Gastroesophageal sphincter (tissue), 4 donors: ENCODE measurements at regions not wholly inside any gene's neighbourhood (a gene's known extent, or its start where the extent isn't known, plus 50 kb on each side); places are given as distances from the start of the nearest gene placed in this dataset.

Experiments
- ATAC-seq: fragments of 150-250 bp; one replicate; pipeline ENCODE4 v1.9.1; 2016; ENCODE audit warnings: mild to moderate bottlenecking, moderate library complexity
- H3K27ac ChIP-seq, 4 donors: fragments of 200-600 bp; sonication (generic) in 3 of 4; 1 replicate in 3 of 4; 2 replicates in 1 of 4; pipeline ENCODE4 v1.5.1; 2016 to 2019
- H3K27me3 ChIP-seq: fragments of 200-600 bp; sonication (generic); one replicate; pipeline ENCODE4 v1.5.1; 2019
- H3K36me3 ChIP-seq, 2 donors: fragments of 200-600 bp; sonication (generic); one replicate each; pipeline ENCODE4 v1.5.1; 2019; ENCODE audit warnings: control low read depth in 1 of 2
- H3K4me1 ChIP-seq, 3 donors: fragments of 200-600 bp; sonication (generic); 1 replicate in 2 of 3; 2 replicates in 1 of 3; pipeline ENCODE4 v1.5.1; 2016 to 2019; ENCODE audit warnings: control low read depth in 2 of 3
- H3K4me3 ChIP-seq, 2 donors: fragments of 200-600 bp; sonication (generic); one replicate each; pipeline ENCODE4 v1.5.1; 2019; ENCODE audit warnings: mild to moderate bottlenecking in 1 of 2, moderate library complexity in 1 of 2
- H3K9me3 ChIP-seq, 3 donors: fragments of 200-600 bp; sonication (generic); one replicate each; pipeline ENCODE4 v1.5.1; 2017 to 2019; ENCODE audit warnings: control low read depth in 2 of 3
- EP300 ChIP-seq: sonication (generic); formaldehyde crosslinking; IDR thresholded peaks from one replicate; pipeline ENCODE4 v1.6.1; 2017; ENCODE audit warnings: antibody characterized with exemption, mild to moderate bottlenecking
- POLR2A ChIP-seq, 2 donors: fragments of 450-650 bp; IDR thresholded peaks; one replicate each; pipeline ENCODE4 v1.6.1; 2017; ENCODE audit warnings: antibody characterized with exemption in 2 of 2, mild to moderate bottlenecking in 2 of 2, moderate library complexity in 1 of 2
- POLR2AphosphoS5 ChIP-seq: sonication (generic); formaldehyde crosslinking; IDR thresholded peaks from one replicate; pipeline ENCODE4 v1.6.1; 2017; ENCODE audit warnings: antibody characterized with exemption
- WGBS, 2 donors: methylation state at CpG; one replicate each; pipeline ENCODE4 v1.1.5; 2018; ENCODE audit warnings: low coverage in 1 of 2; 5-methylcytosine and 5-hydroxymethylcytosine counted together
- TF ChIP-seq, protein P1 (sequence below), 4 experiments: fragments of 200-600 bp in 2 of 4; fragments of 450-650 bp in 2 of 4; sonication (generic) in 1 of 4; IDR thresholded peaks; one replicate each; pipeline ENCODE4 v1.5.1; 2017 to 2019; ENCODE audit warnings: antibody characterized with exemption in 4 of 4, mild to moderate bottlenecking in 2 of 4, moderate library complexity in 2 of 4

DNA sequence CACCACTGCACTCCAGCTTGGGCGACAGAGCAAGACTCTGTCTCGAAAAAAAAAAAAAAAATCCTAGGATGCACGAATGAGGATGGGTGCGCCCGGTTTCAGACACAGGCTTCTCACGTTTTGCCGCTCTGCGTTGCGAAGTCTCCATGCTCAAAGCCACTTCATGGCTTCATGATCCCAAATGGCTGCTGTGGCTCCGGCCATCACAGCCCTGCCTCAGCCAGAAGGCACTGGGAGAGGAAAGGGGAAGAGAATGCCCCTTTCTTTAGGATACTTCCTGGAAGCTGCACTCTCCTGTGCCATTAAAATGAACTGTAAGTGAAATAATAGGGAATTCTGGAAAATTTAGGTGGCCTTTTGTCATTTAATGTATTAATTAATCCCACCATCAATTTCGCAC, 116.4 kb upstream of the ANO1 start:
- WGBS, 2 donors: 92 to 99% methylated on average over 9 to 11 of the region's 11 CpGs
- Histone ChIP-seq H3K36me3 (no peaks in the 10 kb centered on the region), H3K4me1 (peaks cover 0 to 23% (median 0%) of the 10 kb centered on the region in 3 donors), H3K4me3 (no peak overlapping the region), H3K27ac (no peak overlapping the region), H3K9me3 (peaks cover 0 to 28% (median 0%) of the 10 kb centered on the region in 3 donors), H3K27me3 (peaks cover 63% of the 10 kb centered on the region)
- ATAC-seq: no peak
- no peak for TF ChIP-seq POLR2A (IDR thresholded peaks at IDR 0.05)
- TF ChIP-seq, protein P1, sequence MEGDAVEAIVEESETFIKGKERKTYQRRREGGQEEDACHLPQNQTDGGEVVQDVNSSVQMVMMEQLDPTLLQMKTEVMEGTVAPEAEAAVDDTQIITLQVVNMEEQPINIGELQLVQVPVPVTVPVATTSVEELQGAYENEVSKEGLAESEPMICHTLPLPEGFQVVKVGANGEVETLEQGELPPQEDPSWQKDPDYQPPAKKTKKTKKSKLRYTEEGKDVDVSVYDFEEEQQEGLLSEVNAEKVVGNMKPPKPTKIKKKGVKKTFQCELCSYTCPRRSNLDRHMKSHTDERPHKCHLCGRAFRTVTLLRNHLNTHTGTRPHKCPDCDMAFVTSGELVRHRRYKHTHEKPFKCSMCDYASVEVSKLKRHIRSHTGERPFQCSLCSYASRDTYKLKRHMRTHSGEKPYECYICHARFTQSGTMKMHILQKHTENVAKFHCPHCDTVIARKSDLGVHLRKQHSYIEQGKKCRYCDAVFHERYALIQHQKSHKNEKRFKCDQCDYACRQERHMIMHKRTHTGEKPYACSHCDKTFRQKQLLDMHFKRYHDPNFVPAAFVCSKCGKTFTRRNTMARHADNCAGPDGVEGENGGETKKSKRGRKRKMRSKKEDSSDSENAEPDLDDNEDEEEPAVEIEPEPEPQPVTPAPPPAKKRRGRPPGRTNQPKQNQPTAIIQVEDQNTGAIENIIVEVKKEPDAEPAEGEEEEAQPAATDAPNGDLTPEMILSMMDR (IDR thresholded peaks at IDR 0.05): no peak
- no peak for TF ChIP-seq POLR2AphosphoS5
- TF ChIP-seq EP300: no peak

DNA sequence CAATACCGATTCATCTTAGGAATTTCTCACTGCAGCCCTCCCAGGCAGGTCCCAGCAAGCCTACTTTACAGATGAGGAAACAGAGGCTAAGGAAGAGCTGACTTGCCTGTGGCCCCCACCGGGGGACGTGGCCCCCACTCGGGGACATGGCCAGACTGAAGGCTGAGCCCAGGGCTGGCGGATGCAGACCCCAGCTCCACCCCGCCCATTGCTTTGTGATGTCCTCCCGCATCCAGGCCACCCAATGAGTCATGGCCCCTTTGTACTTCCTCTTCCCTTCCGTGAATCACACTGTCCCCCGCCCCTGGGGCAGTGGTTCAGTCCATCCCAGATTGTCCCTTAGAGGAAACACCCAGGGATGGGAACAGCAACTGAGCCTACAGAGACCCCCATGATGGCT, 116.0 kb upstream of the ANO1 start:
- H3K4me3 ChIP-seq: no peak overlapping the region
- TF ChIP-seq, protein P1 (IDR thresholded peaks at IDR 0.05): no peak
- TF ChIP-seq EP300 (no peak), POLR2AphosphoS5 (no peak), POLR2A (IDR thresholded peaks at IDR 0.05) (no peak)
- H3K4me1 ChIP-seq: peaks cover 0 to 23% (median 0%) of the 10 kb centered on the region in 3 donors
- H3K9me3 ChIP-seq: peaks cover 0 to 28% (median 0%) of the 10 kb centered on the region in 3 donors
- peaks cover 63% of the 10 kb centered on the region for H3K27me3 ChIP-seq
- WGBS, 2 donors: 59 to 100% methylated on average over 1 to 3 of the region's 9 CpGs
- no peak for ATAC-seq
- no peaks in the 10 kb centered on the region for H3K36me3 ChIP-seq
- H3K27ac ChIP-seq: no peak overlapping the region

DNA sequence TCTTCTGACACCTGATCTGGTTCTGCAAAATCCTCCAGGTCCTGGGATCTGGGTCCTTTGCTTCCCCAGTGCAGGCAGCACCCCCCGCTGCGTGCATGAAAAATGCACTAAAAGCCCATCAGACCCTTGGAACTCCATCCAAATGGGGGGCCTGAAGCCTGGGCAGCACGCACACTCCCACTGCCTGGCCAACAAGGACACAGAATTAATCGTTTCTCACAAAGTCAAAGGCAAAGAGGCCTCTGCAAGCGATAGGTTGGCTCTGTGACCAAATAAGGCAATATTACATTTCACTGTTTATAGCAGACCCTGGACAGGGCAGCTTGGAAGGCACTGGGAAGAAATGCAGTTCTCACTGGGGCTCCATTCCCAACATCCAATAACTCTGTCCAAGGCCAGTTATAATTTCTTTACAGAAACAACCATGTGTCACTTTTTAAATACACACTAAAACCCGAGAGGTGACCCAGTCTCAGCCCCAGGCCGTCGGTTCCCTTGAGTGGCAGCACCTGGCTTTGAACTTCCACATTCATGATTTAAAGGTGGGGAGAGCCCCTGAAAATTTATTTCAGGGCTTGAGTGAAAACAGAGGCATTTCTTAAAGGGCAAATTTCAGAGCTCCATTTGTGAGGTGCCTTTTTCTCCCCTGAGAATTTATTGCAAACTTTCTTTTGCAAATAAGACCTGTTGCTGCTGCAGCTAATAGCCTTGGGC, 114.4 kb upstream of the ANO1 start:
- no peak overlapping the region for H3K4me3 ChIP-seq
- H3K9me3 ChIP-seq: peaks cover 0 to 16% (median 0%) of the 10 kb centered on the region in 3 donors
- peaks cover 0 to 23% (median 0%) of the 10 kb centered on the region in 3 donors for H3K4me1 ChIP-seq
- no peak overlapping the region for H3K27ac ChIP-seq
- TF ChIP-seq EP300 (no peak), POLR2A (IDR thresholded peaks at IDR 0.05) (no peak), POLR2AphosphoS5 (no peak)
- TF ChIP-seq, protein P1 (IDR thresholded peaks at IDR 0.05): no peak
- peaks cover 63% of the 10 kb centered on the region for H3K27me3 ChIP-seq
- no peaks in the 10 kb centered on the region for H3K36me3 ChIP-seq
- no peak for ATAC-seq
- WGBS, 2 donors: 17 to 37% methylated on average over 6 to 7 of the region's 8 CpGs

DNA sequence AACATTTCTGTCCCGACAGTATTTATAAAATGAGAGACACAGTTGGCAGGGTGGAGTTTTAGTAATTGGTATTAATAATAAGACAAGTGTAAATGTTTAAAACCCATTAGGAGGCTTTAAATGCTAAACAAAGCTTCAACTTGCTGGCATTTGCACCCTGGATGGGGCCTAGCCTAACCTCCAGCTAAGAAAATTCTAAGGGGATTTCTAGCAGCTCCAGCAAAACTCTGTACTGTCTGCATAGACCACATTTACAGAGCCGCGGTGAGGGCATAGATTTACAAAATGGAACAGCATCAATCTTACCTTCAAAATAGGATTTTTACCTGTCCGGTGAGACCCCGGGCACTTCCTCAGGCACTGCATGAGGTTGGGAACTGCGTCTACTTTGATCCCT, 113.9 kb upstream of the ANO1 start:
- TF ChIP-seq POLR2AphosphoS5 (peak; percentile 16), EP300 (no peak)
- peaks cover 0 to 23% (median 0%) of the 10 kb centered on the region in 3 donors for H3K4me1 ChIP-seq
- peaks cover 63% of the 10 kb centered on the region for H3K27me3 ChIP-seq
- WGBS, 2 donors: 48 to 50% methylated on average over 6 of the region's 6 CpGs
- H3K9me3 ChIP-seq: peaks cover 0 to 10% (median 0%) of the 10 kb centered on the region in 3 donors
- ATAC-seq: no peak
- no peaks in the 10 kb centered on the region for H3K36me3 ChIP-seq
- H3K27ac ChIP-seq: no peak overlapping the region
- H3K4me3 ChIP-seq: no peak overlapping the region

DNA sequence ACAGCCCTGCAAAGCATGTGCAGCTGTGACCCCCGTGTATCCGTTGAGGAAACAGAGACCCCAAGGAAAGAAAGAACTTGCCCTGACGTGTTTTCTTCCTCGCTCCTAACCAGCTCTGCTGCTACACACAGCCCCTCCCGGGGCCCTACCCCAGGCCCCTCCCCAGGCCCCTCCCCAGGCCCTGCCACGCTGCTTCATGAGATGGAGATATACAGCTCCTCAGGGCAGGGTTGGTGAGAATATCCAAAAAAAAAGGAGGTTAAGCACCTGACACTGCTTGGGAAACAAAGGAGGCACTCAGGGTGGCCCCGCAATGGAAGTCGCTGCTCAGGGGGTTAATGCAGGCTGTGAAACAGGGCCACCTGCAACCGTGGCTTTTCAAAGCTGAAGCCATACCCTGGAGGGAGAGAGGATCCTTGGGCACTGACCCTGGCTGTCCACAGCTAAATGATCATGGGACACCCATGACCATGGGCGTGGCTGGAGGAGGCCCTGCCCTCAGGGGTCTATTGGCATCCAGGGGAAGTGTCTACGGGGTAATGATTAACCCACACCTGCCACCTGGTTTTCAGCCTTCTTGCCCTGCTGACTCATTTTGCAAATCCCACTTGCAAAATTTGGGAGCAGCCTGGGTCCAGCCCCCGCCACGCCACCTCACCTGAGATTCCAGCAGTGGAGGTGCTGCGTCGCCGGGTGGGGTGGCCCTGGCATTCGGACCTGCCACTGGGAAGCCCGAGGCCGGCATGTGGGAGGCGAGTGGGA, 112.1 kb upstream of the ANO1 start:
- H3K4me1 ChIP-seq: peaks cover 0 to 23% (median 0%) of the 10 kb centered on the region in 3 donors
- WGBS, 2 donors: 94% methylated on average over 3 of the region's 20 CpGs; no CpG with 5 or more reads in 1 of the 2 donors
- no peak for ATAC-seq
- peaks cover 0 to 4% (median 0%) of the 10 kb centered on the region in 3 donors for H3K9me3 ChIP-seq
- no peak overlapping the region for H3K27ac ChIP-seq
- H3K27me3 ChIP-seq: peaks cover 63% of the 10 kb centered on the region
- no peaks in the 10 kb centered on the region for H3K36me3 ChIP-seq
- H3K4me3 ChIP-seq: no peak overlapping the region
- TF ChIP-seq EP300: no peak
